ENCODE measurements at regions not wholly inside any gene's neighbourhood (a gene's known extent, or its start where the extent isn't known, plus 50 kb on each side); places are given as distances from the start of the nearest gene placed in this dataset.

DNA sequence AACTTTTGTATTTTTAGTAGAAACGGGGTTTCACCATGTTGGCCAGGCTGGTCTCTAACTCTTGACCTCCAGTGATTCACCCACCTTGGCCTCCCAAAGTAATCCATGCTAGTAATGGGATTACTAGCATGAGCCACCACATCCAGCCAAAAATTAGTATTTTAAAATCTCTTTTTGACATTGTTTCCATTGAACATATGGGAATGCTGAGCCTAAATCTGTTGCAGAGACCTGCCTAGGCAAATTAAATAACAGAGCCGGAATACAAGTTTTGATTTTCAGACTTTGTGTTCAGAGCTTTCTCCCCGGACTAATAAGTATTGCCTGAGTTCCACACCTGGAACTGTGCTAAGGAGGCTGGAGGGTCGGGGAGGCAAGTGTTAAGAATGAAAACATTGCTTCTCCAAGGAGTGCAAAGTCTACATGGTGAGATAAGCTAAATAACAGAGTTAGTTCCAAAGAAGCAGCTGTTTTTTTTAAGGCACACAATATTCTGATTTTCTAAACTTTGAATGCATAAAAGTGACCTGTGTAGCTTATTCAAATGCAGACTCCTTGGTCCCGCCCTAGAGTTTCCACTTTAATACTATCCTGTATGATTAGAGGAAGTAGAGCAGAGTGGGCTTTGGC lies 150.6 kb upstream of the CELF4 start:
- TF ChIP-seq, protein P1, sequence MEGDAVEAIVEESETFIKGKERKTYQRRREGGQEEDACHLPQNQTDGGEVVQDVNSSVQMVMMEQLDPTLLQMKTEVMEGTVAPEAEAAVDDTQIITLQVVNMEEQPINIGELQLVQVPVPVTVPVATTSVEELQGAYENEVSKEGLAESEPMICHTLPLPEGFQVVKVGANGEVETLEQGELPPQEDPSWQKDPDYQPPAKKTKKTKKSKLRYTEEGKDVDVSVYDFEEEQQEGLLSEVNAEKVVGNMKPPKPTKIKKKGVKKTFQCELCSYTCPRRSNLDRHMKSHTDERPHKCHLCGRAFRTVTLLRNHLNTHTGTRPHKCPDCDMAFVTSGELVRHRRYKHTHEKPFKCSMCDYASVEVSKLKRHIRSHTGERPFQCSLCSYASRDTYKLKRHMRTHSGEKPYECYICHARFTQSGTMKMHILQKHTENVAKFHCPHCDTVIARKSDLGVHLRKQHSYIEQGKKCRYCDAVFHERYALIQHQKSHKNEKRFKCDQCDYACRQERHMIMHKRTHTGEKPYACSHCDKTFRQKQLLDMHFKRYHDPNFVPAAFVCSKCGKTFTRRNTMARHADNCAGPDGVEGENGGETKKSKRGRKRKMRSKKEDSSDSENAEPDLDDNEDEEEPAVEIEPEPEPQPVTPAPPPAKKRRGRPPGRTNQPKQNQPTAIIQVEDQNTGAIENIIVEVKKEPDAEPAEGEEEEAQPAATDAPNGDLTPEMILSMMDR (conservative IDR thresholded peaks at IDR 0.05 in 1 of 2, IDR thresholded peaks at IDR 0.05 in 1 of 2; ENCODE audit: extremely low read depth in 1 of 2, insufficient read depth in 1 of 2, low read depth in 1 of 2, low read length in 2 of 2) = no peak
- no peak for TF ChIP-seq EZH2 (IDR thresholded peaks at IDR 0.05; ENCODE audit: borderline replicate concordance, low read length)
